ENCODE measurements at regions not wholly inside any gene's neighbourhood (a gene's known extent, or its start where the extent isn't known, plus 50 kb on each side); places are given as distances from the start of the nearest gene placed in this dataset.

DNA sequence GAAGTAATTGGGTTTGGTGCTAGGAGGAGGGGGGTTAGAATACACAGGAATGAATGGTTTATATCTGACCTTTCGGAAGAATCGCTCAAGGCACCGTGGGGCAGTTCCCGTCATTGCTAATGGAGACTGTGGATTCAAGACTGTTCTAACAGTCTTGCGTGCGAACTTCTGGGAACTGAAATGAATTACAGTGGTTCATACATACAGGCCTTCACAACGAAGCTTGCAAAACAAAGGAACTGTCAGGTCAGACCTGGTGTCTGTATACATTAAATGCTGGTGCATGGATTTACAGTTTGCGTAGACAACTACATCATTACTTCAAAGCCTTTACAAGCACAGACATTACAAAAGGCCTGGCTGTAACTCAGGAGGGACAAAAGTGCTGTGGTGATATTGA is 983.9 kb downstream of the CDH11 start:
- no peak for DNase-seq (ENCODE audit: extremely low read depth in 1 of 11, low read depth in 9 of 11, low spot score in 4 of 11)

DNA sequence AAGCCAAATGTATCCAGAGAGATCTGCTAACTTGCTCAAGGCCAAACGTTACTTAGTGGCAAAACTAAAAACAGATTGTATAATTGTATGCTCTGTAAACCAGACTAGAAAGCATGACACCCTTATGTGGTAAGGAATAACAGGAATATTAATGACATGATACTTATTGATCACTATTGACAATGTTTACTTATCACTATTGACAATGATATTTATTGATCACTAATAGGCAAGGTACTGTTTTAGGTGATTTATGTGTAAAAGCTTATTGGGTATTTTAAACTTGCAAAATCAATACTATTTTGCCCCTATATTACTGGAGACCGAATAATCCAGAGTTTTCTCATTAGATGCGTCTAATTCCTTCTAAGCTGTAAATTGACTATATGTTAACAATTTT is 985.1 kb downstream of the CDH11 start:
- no peak for DNase-seq (ENCODE audit: extremely low read depth in 1 of 11, low read depth in 9 of 11, low spot score in 4 of 11)

DNA sequence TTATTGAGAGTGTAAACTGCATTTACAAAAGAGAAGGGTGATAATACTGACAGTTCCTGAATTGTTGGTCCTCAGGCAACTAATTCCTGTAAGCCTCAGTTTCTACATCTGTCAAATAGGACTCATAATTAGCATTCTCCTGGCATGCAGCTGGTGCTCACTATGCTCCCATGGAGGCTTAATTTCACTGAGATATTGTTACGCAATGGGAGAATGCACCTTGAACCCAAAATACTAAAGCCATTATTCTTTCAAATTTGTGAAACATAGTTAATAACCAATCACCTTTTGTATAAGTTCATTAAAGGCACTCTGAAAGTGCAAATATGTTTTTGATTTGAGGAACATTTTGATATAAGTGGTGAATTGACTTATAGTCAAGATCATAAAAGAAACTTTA is 985.5 kb downstream of the CDH11 start:
- DNase-seq (ENCODE audit: extremely low read depth in 1 of 11, low read depth in 9 of 11, low spot score in 4 of 11): no peak

DNA sequence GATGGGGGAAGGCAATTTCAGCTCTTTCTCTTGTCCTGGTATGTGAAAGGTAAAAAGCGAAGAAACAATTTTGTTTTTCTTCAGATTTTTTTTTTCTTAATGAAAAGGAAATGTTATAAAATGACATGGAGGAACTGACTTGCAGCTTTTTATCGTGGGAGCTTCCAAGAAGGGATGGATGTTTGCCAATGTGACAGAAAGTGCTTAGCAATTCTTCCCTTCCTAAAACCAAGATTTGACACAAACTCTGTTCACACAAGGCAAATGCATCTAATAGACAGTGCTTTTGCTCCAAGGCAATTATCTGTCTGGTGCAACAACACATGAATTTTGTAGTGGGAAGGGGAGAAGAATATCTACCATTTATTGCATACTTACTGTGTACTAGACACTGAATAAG is 988.5 kb downstream of the CDH11 start:
- DNase-seq (ENCODE audit: extremely low read depth in 1 of 11, low read depth in 9 of 11, low spot score in 4 of 11): no peak

DNA sequence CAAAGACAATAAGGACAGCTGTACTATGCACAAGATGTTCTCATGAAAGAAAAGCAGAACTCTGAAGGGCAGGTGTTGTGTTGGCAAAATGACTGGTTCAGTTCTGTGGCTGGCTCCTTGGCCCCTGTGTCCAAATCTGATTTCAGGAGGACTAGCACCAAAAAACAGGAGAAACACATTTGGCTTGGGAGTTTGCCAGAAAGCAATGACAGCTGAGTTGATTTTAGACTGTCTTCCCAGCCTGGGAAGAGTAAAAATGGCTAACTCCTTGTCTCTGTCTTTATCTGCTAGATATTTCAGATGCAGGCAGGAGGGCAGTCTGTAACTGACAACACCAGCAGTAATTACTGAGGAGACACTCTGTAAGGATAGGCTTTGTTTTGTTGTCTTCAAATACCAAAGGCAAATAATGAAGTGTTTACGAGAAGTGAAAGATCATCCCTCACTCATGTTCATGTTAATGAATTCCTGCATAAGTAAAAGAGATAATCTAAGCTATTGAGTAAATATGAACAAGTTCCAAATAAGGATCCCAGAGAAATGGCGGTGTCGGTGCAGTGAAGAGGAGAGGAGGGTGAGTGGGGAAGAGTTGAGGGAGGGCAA is 989.0 kb downstream of the CDH11 start:
- no peak for DNase-seq (ENCODE audit: extremely low read depth in 1 of 11, low read depth in 9 of 11, low spot score in 4 of 11)

DNA sequence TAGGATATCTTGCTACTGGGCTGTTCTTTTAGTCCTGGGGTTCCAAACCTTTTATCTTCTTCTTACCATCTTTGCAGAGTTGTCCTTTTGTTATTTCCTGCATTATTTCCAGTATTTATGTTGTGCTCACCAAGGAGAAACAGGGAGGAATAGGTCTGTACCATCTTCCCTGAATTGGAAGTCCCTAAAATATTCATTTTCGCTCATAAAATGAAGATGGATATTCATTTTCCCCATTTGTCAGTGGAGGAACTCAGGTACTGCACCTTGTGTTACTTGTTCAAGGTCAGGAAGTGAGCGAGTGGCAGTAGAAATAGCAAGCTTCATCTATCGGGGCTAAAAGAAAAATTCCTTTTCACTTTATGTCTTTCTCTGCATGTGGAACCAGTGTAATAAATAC is 989.7 kb downstream of the CDH11 start:
- DNase-seq (ENCODE audit: extremely low read depth in 1 of 11, low read depth in 9 of 11, low spot score in 4 of 11): no peak

DNA sequence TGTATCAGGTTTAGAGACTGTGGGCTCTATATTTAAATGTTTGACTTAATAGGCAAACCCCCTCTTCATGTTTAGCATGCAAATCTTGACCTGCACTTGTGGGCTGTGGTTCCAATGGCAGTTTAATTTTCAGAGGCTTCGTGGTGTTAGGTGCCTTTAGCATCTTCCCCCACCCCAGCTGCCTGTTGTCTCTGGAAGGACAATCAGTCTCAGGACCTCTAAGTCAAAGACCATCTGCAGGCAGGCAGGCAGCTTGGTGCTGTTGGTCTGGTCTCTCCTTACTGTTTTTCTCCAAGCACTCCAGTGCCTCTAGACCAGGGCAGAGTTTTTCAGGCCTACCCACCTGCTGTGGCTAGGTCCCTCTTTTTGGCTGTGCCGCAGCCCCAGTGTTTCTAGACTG is 990.4 kb downstream of the CDH11 start:
- DNase-seq (ENCODE audit: extremely low read depth in 1 of 11, low read depth in 9 of 11, low spot score in 4 of 11): no peak

DNA sequence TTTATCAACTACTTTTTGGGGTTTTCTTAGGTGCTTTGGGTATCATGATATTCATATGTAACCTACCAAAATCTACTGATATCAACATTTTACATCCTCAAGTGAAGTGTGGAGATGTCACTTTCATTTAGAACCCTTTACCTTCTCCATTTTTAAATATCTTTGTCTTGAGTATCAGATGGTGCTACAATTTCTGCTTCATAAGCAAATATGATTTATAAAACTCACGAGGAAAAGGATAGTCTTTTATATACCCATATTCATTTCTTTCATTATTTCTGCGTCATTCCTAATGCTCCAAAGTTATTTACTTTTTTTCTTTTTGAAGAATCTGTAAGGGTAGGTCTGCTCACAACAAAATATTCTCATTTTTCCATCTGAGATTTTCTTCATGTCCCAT is 991.7 kb downstream of the CDH11 start:
- no peak for DNase-seq (ENCODE audit: extremely low read depth in 1 of 11, low read depth in 9 of 11, low spot score in 4 of 11)

DNA sequence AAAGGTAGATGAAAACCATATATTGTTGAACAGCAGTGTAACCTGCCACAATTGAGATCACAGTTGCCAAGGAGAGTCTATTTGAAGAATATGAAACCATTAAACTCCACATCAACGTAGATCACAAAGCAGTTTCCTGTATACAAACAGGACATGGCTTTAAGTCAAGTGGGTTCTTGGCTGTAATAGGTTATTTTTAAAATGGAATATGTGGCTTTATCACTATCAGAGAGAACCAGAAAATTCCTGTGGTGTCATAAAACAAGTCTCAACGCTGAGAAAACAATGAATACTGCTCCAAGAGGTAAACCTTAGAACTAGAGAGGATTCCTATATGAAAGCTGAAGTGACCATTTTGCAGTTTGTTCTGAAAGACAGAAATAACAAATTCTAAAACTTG is 999.7 kb downstream of the CDH11 start:
- no peak for DNase-seq (ENCODE audit: extremely low read depth in 1 of 11, low read depth in 9 of 11, low spot score in 4 of 11)

DNA sequence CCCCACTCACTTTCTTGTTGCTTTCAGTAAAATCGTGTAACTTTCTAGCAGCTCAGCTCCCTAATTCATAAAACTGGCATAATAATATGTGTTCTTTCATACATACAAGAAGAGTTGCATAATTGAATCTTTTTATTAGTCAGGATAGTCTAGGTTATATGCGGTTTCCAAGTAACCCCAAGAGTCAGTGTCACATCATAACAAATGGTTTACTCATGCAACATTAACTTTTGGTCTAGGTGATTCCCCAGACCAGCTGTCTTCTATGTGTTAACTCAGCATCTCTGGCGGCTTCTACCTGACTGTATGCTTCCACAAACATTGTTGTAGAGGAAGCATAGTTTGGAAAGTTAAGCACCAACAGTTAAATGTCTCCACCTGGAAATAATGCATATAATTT is 1000.4 kb downstream of the CDH11 start:
- DNase-seq (ENCODE audit: extremely low read depth in 1 of 11, low read depth in 9 of 11, low spot score in 4 of 11): peak in 3 of 11 donors; percentile 3 to 12 (median 4)

DNA sequence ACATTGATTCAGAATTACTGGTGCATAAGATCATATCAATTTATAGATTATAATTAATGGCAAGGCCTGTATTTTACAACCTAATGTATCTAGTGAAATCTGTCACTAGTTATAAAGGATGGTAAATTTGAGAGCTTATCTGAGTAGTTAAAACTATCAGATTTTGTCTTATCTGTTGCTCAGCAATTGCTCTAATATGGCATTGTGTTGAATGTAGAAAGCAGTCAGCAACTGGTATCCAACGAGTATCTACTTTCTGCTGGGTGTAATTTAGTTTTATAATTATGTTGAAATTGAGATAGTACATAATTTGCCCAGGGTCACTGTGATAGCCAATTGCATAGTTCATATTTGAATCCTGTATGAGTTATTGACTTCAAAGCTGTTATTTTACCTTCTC is 1005.7 kb downstream of the CDH11 start:
- DNase-seq (ENCODE audit: extremely low read depth in 1 of 11, low read depth in 9 of 11, low spot score in 4 of 11): no peak

DNA sequence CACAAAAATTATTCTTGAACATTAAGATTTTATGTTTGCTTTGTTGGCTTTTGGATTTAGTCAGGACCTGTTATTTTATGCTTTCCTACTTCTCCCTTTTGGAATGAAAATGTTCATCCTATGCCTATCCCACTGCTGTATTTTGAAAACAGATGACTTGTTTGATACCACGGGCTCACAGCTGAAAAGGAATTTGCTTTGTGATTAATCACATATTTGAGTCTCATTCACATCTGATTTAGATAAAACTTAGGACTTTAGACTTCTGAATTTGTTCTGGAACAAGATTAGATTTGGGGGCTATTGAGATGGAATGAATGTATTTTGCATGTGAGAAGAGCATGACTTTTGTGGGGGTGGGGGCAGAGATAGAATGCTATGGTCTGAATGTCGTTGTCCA is 1012.6 kb downstream of the CDH11 start:
- DNase-seq (ENCODE audit: extremely low read depth in 1 of 11, low read depth in 9 of 11, low spot score in 4 of 11): no peak

DNA sequence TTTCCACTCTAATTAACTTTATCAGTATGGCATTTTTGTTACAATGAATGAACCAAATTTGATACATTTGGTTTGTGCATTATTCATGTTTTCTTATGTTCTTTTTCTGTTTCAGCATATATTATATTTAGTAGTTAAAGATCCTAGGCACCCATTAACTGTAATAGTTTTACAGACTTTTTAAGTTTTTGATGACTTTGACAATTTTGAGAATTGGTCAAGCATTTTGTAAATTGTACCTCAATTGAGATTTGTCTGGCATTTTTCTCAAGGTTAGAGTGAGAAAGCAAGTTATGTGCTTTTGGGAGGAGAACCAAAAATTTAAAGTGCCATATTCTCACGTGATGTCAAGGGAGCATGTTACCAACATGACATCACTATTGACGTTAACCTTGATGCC is 1019.2 kb downstream of the CDH11 start:
- no peak for DNase-seq (ENCODE audit: extremely low read depth in 1 of 11, low read depth in 9 of 11, low spot score in 4 of 11)

DNA sequence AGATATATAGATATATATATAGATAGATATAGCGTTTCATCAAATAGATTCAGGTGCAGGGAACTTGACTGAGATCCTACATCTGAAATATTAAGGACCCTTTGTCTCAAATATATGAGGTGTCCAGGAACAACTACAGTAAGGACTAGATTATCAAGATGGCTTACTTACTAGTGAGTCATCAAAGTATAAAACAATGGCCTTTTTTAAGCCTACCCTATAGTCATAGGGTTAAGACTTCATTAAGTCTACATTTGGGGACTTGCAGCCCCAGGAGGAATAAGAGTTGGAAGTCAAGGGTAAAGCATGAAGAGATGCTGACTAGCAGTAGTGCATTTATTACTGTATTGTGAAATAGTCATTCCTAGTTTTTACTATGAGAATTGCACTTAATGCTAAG is 1023.4 kb downstream of the CDH11 start:
- DNase-seq (ENCODE audit: extremely low read depth in 1 of 11, low read depth in 9 of 11, low spot score in 4 of 11): no peak

DNA sequence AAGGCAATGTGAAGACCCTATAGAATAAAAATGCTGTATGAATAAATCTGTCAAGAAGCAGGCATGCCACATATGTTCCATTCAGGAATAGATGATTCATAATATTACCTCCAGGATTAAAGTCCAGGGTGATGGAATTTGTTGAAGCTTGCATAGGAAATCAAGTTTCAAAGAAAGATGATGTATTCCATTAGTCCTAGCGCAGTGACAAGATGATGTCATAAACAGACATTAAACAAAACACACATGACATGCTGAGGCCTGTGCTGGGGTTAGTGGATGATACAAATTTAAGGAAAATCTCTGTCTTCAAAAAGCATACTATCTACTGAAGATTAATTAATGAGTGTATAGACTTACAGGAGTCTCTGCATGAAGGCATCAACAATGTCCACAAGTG is 1025.2 kb downstream of the CDH11 start:
- no peak for DNase-seq (ENCODE audit: extremely low read depth in 1 of 11, low read depth in 9 of 11, low spot score in 4 of 11)

DNA sequence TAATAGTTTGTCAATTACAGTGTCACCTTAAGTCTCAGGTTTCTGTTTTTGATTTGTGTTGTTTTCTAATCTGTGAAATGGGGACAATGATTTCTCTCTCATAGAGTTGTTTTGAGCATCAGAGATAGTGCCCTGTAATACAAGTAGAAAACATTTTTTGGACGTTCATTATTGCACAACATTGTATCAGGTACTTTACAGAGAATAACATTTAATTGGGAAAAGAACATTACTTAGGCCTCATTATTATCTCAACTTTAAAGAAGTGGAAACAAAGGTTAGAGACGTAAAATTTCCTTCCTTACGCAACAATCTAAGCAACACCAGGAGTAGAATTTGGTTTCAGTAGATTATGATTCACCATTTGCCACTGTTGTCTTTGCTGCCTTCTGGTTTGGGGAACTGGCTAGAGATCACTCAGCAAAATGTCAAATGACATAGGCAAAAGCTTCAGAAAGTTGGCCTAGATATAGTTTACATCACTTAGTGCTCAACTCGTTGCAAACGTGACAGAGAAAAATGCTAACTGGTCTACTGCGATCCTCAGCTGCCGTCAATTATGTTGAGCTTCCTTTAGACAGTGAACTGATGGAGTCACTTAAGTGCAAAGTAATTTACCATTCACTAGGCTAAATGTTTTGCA is 1026.8 kb downstream of the CDH11 start:
- DNase-seq (ENCODE audit: extremely low read depth in 1 of 11, low read depth in 9 of 11, low spot score in 4 of 11): no peak

DNA sequence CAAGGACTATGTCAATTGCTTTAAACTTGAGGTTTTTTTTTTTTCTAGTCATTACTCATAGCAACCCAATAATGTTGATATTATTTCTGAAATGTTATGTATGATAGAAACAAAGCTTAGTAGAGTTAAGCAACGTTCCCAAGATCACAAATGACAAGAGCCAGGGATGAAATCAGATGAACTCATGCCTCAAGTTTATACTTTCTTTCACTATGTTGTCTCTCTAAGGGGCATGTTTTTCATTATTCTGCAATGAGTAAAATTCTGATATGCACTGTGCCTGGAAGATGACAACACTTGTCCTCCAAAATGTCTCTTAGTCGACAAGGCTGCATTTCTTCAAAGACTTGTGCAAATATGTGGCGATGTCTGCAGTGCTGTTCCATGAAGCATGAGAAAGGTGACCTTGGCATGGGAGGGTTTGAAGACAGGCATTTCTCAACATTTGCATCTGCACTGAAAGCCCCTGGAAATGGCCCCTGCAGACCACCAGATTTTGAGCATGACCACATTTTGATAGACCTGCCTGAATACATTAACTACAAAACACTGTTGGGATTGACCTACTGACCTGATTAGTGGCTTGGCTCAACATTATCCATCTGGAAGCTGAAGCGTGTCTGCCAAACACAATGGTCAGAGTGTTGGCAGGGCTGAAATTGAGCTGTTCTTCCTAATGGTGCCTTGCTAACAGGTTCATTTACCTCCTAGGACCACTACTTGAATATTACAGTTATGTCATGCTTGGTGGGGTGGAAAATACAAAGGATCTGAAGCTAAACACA is 1027.5 kb downstream of the CDH11 start:
- DNase-seq (ENCODE audit: extremely low read depth in 1 of 11, low read depth in 9 of 11, low spot score in 4 of 11): no peak

DNA sequence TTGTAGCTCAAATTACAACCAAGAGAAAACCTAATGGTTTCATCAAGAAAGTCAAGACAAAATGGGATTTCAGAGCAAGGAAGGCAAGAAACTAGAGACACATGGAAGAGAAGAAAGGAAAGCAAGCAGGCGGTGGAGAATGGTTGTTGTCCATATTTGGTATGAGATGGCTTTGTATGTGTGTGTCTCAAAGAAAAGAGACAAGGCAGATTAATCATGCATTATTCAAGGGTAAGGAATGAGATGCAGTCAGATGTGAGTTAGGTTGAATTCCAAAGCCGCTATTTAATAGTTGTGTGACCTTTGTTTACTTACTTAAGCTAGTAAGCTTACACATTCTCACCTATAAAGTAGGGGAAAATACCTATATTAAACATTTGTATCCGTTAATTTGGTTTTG is 1029.6 kb downstream of the CDH11 start:
- DNase-seq (ENCODE audit: extremely low read depth in 1 of 11, low read depth in 9 of 11, low spot score in 4 of 11): no peak

DNA sequence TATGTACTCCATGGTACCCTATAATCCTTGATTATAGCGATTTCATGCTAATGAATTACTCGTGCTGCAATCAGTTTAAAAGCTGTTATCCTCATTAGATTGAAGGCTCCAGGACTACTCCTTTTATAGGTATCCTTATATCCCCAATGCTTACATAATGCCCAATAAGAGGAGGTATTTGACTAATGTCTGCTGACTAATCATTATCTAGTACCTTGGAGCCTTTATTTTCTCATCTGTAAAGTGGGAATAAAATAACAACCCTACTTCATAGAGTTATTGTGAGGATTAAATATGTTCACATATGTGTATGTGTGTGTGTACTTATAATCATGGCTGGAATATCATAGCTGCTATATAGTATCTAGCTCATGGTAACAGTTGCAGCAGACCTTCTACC is 1031.5 kb downstream of the CDH11 start:
- no peak for DNase-seq (ENCODE audit: extremely low read depth in 1 of 11, low read depth in 9 of 11, low spot score in 4 of 11)

DNA sequence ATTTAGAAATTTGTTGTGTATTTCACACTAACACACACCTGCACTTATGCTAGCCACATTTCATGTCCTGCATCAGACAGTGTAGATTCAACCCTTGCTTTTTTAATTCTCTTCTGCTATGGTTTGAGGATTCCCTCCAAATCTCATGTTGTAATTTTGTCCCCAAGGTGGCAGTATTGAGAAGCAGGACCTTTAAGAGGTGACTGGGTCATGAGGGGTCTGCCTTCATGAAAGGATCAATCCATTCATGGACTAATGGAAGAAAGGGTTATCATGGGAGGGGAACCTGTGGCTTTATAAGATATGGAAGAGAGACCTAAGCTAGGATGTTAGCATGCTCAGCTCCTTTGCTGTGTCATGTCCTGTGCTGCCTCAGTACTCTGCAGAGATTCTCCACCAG is 1032.2 kb downstream of the CDH11 start:
- peak in 2 of 11 donors; percentile 4 to 8 for DNase-seq (ENCODE audit: extremely low read depth in 1 of 11, low read depth in 9 of 11, low spot score in 4 of 11)

DNA sequence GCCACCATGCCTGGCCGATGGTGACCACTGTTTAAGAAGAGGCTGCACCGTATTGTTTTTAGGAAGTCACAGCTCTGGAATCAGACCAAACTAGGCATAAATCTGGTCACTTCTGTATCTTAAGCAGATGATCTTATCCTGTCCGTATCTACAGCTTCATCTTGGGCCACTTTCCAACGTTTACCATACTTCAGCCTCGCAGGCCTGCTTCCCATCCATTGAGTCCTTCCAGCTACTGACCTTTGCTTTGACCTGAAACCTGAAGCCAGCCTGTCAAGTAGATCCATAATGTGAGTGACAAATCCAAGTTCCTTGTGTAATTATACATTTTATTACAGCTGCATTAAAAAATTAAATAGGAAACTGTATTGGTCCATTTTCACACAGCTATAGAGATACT is 1033.0 kb downstream of the CDH11 start:
- DNase-seq (ENCODE audit: extremely low read depth in 1 of 11, low read depth in 9 of 11, low spot score in 4 of 11): no peak
